ENCODE measurements at regions not wholly inside any gene's neighbourhood (a gene's known extent, or its start where the extent isn't known, plus 50 kb on each side); places are given as distances from the start of the nearest gene placed in this dataset.

GRCh38 chr1:63124666-63125191 is 197.6 kb upstream of the FOXD3 start:
- H3K27me3 ChIP-seq (ENCODE audit: control insufficient read depth, insufficient read depth, low read length): no peaks in the 10 kb centered on the region
- no peaks in the 10 kb centered on the region for H3K36me3 ChIP-seq (ENCODE audit: insufficient read depth, low read length)
- H3K9ac ChIP-seq (ENCODE audit: low read depth, low read length): peak overlapping the region; percentile 33
- peaks cover 24% of the 10 kb centered on the region for H3K4me1 ChIP-seq (ENCODE audit: control insufficient read depth, insufficient read depth, low read length)
- no peaks in the 10 kb centered on the region for H3K9me3 ChIP-seq (replicated peaks; ENCODE audit: low read length)
- peak overlapping the region; percentile 50 for H3K4me3 ChIP-seq (ENCODE audit: low read length)
- peak overlapping the region; percentile 77 for H3K4me2 ChIP-seq (ENCODE audit: low read length)

- H3K36me3 ChIP-seq (ENCODE audit: insufficient read depth, low read length): no peaks in the 10 kb centered on the region
- no peak overlapping the region for H3K9ac ChIP-seq (ENCODE audit: low read depth, low read length)
- H3K9me3 ChIP-seq (replicated peaks; ENCODE audit: low read length): no peaks in the 10 kb centered on the region
- no peaks in the 10 kb centered on the region for H3K27me3 ChIP-seq (ENCODE audit: control insufficient read depth, insufficient read depth, low read length)
- peaks cover 24% of the 10 kb centered on the region for H3K4me1 ChIP-seq (ENCODE audit: control insufficient read depth, insufficient read depth, low read length)
- H3K4me2 ChIP-seq (ENCODE audit: low read length): no peak overlapping the region
- no peak overlapping the region for H3K4me3 ChIP-seq (ENCODE audit: low read length)
Measured at GRCh38 chr1:63126104-63126503, 196.3 kb upstream of the FOXD3 start.

GRCh38 chr1:63127376-63127775 is 195.0 kb upstream of the FOXD3 start:
- no peak overlapping the region for H3K9ac ChIP-seq (ENCODE audit: low read depth, low read length)
- H3K27me3 ChIP-seq (ENCODE audit: control insufficient read depth, insufficient read depth, low read length): no peaks in the 10 kb centered on the region
- no peak overlapping the region for H3K4me3 ChIP-seq (ENCODE audit: low read length)
- H3K36me3 ChIP-seq (ENCODE audit: insufficient read depth, low read length): no peaks in the 10 kb centered on the region
- no peak overlapping the region for H3K4me2 ChIP-seq (ENCODE audit: low read length)
- H3K9me3 ChIP-seq (replicated peaks; ENCODE audit: low read length): no peaks in the 10 kb centered on the region
- peaks cover 24% of the 10 kb centered on the region for H3K4me1 ChIP-seq (ENCODE audit: control insufficient read depth, insufficient read depth, low read length)

- H3K9ac ChIP-seq (ENCODE audit: low read depth, low read length): no peak overlapping the region
- peaks cover 24% of the 10 kb centered on the region for H3K4me1 ChIP-seq (ENCODE audit: control insufficient read depth, insufficient read depth, low read length)
- H3K36me3 ChIP-seq (ENCODE audit: insufficient read depth, low read length): no peaks in the 10 kb centered on the region
- H3K4me3 ChIP-seq (ENCODE audit: low read length): no peak overlapping the region
- H3K27me3 ChIP-seq (ENCODE audit: control insufficient read depth, insufficient read depth, low read length): no peaks in the 10 kb centered on the region
- H3K4me2 ChIP-seq (ENCODE audit: low read length): no peak overlapping the region
- H3K9me3 ChIP-seq (replicated peaks; ENCODE audit: low read length): no peaks in the 10 kb centered on the region
Measured at GRCh38 chr1:63128556-63128955, 193.8 kb upstream of the FOXD3 start.

GRCh38 chr1:63129184-63129583 is 193.2 kb upstream of the FOXD3 start:
- no peaks in the 10 kb centered on the region for H3K27me3 ChIP-seq (ENCODE audit: control insufficient read depth, insufficient read depth, low read length)
- no peak overlapping the region for H3K4me2 ChIP-seq (ENCODE audit: low read length)
- H3K36me3 ChIP-seq (ENCODE audit: insufficient read depth, low read length): no peaks in the 10 kb centered on the region
- no peak overlapping the region for H3K4me3 ChIP-seq (ENCODE audit: low read length)
- H3K9me3 ChIP-seq (replicated peaks; ENCODE audit: low read length): no peaks in the 10 kb centered on the region
- H3K9ac ChIP-seq (ENCODE audit: low read depth, low read length): no peak overlapping the region
- peaks cover 18% of the 10 kb centered on the region for H3K4me1 ChIP-seq (ENCODE audit: control insufficient read depth, insufficient read depth, low read length)

- H3K4me2 ChIP-seq (ENCODE audit: low read length): no peak overlapping the region
- peaks cover 13% of the 10 kb centered on the region for H3K4me1 ChIP-seq (ENCODE audit: control insufficient read depth, insufficient read depth, low read length)
Measured at GRCh38 chr1:63129855-63130254, 192.5 kb upstream of the FOXD3 start.

GRCh38 chr1:63134501-63135173 is 187.7 kb upstream of the FOXD3 start:
- Histone ChIP-seq H3K36me3 (ENCODE audit: insufficient read depth, low read length) (no peaks in the 10 kb centered on the region), H3K4me1 (ENCODE audit: control insufficient read depth, insufficient read depth, low read length) (no peaks in the 10 kb centered on the region), H3K9ac (ENCODE audit: low read depth, low read length) (no peak overlapping the region), H3K4me2 (ENCODE audit: low read length) (no peak overlapping the region), H3K9me3 (replicated peaks; ENCODE audit: low read length) (no peaks in the 10 kb centered on the region), H3K4me3 (ENCODE audit: low read length) (no peak overlapping the region), H3K27me3 (ENCODE audit: control insufficient read depth, insufficient read depth, low read length) (no peaks in the 10 kb centered on the region)

More at GRCh38 chr1:63129855-63130254, 192.5 kb upstream of the FOXD3 start:
- H3K9me3 ChIP-seq (replicated peaks; ENCODE audit: low read length): no peaks in the 10 kb centered on the region
- no peaks in the 10 kb centered on the region for H3K27me3 ChIP-seq (ENCODE audit: control insufficient read depth, insufficient read depth, low read length)
- no peaks in the 10 kb centered on the region for H3K36me3 ChIP-seq (ENCODE audit: insufficient read depth, low read length)
- no peak overlapping the region for H3K9ac ChIP-seq (ENCODE audit: low read depth, low read length)
- H3K4me3 ChIP-seq (ENCODE audit: low read length): no peak overlapping the region

GRCh38 chr1:63135174-63135512 is 187.2 kb upstream of the FOXD3 start:
- Histone ChIP-seq H3K4me2 (ENCODE audit: low read length) (no peak overlapping the region), H3K36me3 (ENCODE audit: insufficient read depth, low read length) (no peaks in the 10 kb centered on the region), H3K9me3 (replicated peaks; ENCODE audit: low read length) (no peaks in the 10 kb centered on the region), H3K4me1 (ENCODE audit: control insufficient read depth, insufficient read depth, low read length) (no peaks in the 10 kb centered on the region), H3K27me3 (ENCODE audit: control insufficient read depth, insufficient read depth, low read length) (no peaks in the 10 kb centered on the region), H3K4me3 (ENCODE audit: low read length) (no peak overlapping the region), H3K9ac (ENCODE audit: low read depth, low read length) (no peak overlapping the region)

GRCh38 chr1:63135801-63136200 is 186.6 kb upstream of the FOXD3 start:
- H3K9ac ChIP-seq (ENCODE audit: low read depth, low read length): no peak overlapping the region
- no peaks in the 10 kb centered on the region for H3K27me3 ChIP-seq (ENCODE audit: control insufficient read depth, insufficient read depth, low read length)
- no peaks in the 10 kb centered on the region for H3K36me3 ChIP-seq (ENCODE audit: insufficient read depth, low read length)
- H3K4me2 ChIP-seq (ENCODE audit: low read length): no peak overlapping the region
- no peaks in the 10 kb centered on the region for H3K4me1 ChIP-seq (ENCODE audit: control insufficient read depth, insufficient read depth, low read length)
- no peaks in the 10 kb centered on the region for H3K9me3 ChIP-seq (replicated peaks; ENCODE audit: low read length)
- no peak overlapping the region for H3K4me3 ChIP-seq (ENCODE audit: low read length)

GRCh38 chr1:63142001-63142400 is 180.4 kb upstream of the FOXD3 start:
- Histone ChIP-seq H3K4me2 (ENCODE audit: low read length) (no peak overlapping the region), H3K4me1 (ENCODE audit: control insufficient read depth, insufficient read depth, low read length) (no peaks in the 10 kb centered on the region), H3K9ac (ENCODE audit: low read depth, low read length) (no peak overlapping the region), H3K9me3 (replicated peaks; ENCODE audit: low read length) (no peaks in the 10 kb centered on the region), H3K27me3 (ENCODE audit: control insufficient read depth, insufficient read depth, low read length) (no peaks in the 10 kb centered on the region), H3K4me3 (ENCODE audit: low read length) (no peak overlapping the region), H3K36me3 (ENCODE audit: insufficient read depth, low read length) (no peaks in the 10 kb centered on the region)

- Histone ChIP-seq H3K36me3 (ENCODE audit: insufficient read depth, low read length) (no peaks in the 10 kb centered on the region), H3K4me1 (ENCODE audit: control insufficient read depth, insufficient read depth, low read length) (no peaks in the 10 kb centered on the region), H3K4me2 (ENCODE audit: low read length) (no peak overlapping the region), H3K9me3 (replicated peaks; ENCODE audit: low read length) (no peaks in the 10 kb centered on the region), H3K9ac (ENCODE audit: low read depth, low read length) (no peak overlapping the region), H3K27me3 (ENCODE audit: control insufficient read depth, insufficient read depth, low read length) (no peaks in the 10 kb centered on the region), H3K4me3 (ENCODE audit: low read length) (no peak overlapping the region)
Measured at GRCh38 chr1:63143482-63143881, 178.9 kb upstream of the FOXD3 start.

GRCh38 chr1:63147783-63148182 is 174.6 kb upstream of the FOXD3 start:
- no peak overlapping the region for H3K4me3 ChIP-seq (ENCODE audit: low read length)
- peaks cover 16% of the 10 kb centered on the region for H3K27me3 ChIP-seq (ENCODE audit: control insufficient read depth, insufficient read depth, low read length)
- no peak overlapping the region for H3K4me2 ChIP-seq (ENCODE audit: low read length)
- no peaks in the 10 kb centered on the region for H3K4me1 ChIP-seq (ENCODE audit: control insufficient read depth, insufficient read depth, low read length)
- no peak overlapping the region for H3K9ac ChIP-seq (ENCODE audit: low read depth, low read length)
- H3K9me3 ChIP-seq (replicated peaks; ENCODE audit: low read length): no peaks in the 10 kb centered on the region
- H3K36me3 ChIP-seq (ENCODE audit: insufficient read depth, low read length): no peaks in the 10 kb centered on the region

Measured in skeletal muscle satellite cell (primary cell).